BLaER1 treated with 17β-estradiol and CSF1 and Interleukin-3, amounts not matched to agents 10 nM and 100 nM (cell line): ENCODE measurements at regions not wholly inside any gene's neighbourhood (a gene's known extent, or its start where the extent isn't known, plus 50 kb on each side); places are given as distances from the start of the nearest gene placed in this dataset.

ENCODE experiments used
- H3K27ac ChIP-seq, 11 experiments: shearing (Covaris generic); formaldehyde crosslinking; 2 replicates each; pipeline ENCODE4 v1.8.1; 2022
- H3K27me3 ChIP-seq, 11 experiments: shearing (Covaris generic); formaldehyde crosslinking; 2 replicates each; pipeline ENCODE4 v1.8.1; 2022
- H3K36me3 ChIP-seq, 11 experiments: shearing (Covaris generic); formaldehyde crosslinking; 2 replicates each; pipeline ENCODE4 v1.8.1; 2022
- H3K4me1 ChIP-seq, 10 experiments: shearing (Covaris generic); formaldehyde crosslinking; 2 replicates each; pipeline ENCODE4 v1.8.1; 2022
- H3K4me2 ChIP-seq, 11 experiments: shearing (Covaris generic); formaldehyde crosslinking; 2 replicates each; pipeline ENCODE4 v1.8.1; 2022
- H3K4me3 ChIP-seq, 10 experiments: shearing (Covaris generic); formaldehyde crosslinking; 2 replicates each; pipeline ENCODE4 v1.8.1; 2022
- H3K9ac ChIP-seq, 11 experiments: shearing (Covaris generic); formaldehyde crosslinking; 2 replicates each; pipeline ENCODE4 v1.8.1; 2022
- H3K9me3 ChIP-seq, 11 experiments: shearing (Covaris generic); formaldehyde crosslinking; replicated peaks in 1 of 11; 2 replicates each; pipeline ENCODE4 v1.8.1; 2022
- H4K20me1 ChIP-seq, 11 experiments: shearing (Covaris generic); formaldehyde crosslinking; 2 replicates each; pipeline ENCODE4 v1.8.1; 2022
- Cebpa-rat ChIP-seq, 11 experiments: shearing (Covaris generic); IDR thresholded peaks; 2 replicates each; pipeline ENCODE4 v1.8.1; 2022

- TF ChIP-seq Cebpa-rat (IDR thresholded peaks at IDR 0.05) = no peak
- Histone ChIP-seq H3K27me3 (no peaks in the 10 kb centered on the region), H3K9ac (no peak overlapping the region), H3K9me3 (peaks cover 0 to 11% (median 0%) of the 10 kb centered on the region in 11 experiments; a peak in 4 of 22 replicates), H4K20me1 (no peaks in the 10 kb centered on the region), H3K4me1 (peaks cover 6 to 18% (median 11%) of the 10 kb centered on the region in 10 experiments; a peak in 18 of 20 replicates), H3K4me2 (no peak overlapping the region), H3K4me3 (no peak overlapping the region), H3K27ac (no peak overlapping the region), H3K36me3 (no peaks in the 10 kb centered on the region)
Measured at GRCh38 chr4:180103794-180104193, 2139.4 kb upstream of the TENM3 start.

- H3K36me3 ChIP-seq = no peaks in the 10 kb centered on the region
- no peak for TF ChIP-seq Cebpa-rat (IDR thresholded peaks at IDR 0.05)
- no peak overlapping the region for H3K27ac ChIP-seq
- peaks cover 2 to 5% (median 3%) of the 10 kb centered on the region in 10 experiments; a peak in 18 of 20 replicates for H3K4me1 ChIP-seq
- no peaks in the 10 kb centered on the region for H3K27me3 ChIP-seq
- no peaks in the 10 kb centered on the region for H4K20me1 ChIP-seq
- H3K9ac ChIP-seq = no peak overlapping the region
- peaks cover 0 to 11% (median 0%) of the 10 kb centered on the region in 11 experiments; a peak in 4 of 22 replicates for H3K9me3 ChIP-seq
- H3K4me3 ChIP-seq = no peak overlapping the region
- no peak overlapping the region for H3K4me2 ChIP-seq
Measured at GRCh38 chr4:180105362-180105761, 2137.8 kb upstream of the TENM3 start.

- no peak overlapping the region for H3K4me3 ChIP-seq
- peaks cover 0 to 5% (median 0%) of the 10 kb centered on the region in 11 experiments; a peak in 3 of 22 replicates for H3K9me3 ChIP-seq
- no peak overlapping the region for H3K9ac ChIP-seq
- no peak overlapping the region for H3K27ac ChIP-seq
- H4K20me1 ChIP-seq = no peaks in the 10 kb centered on the region
- no peak overlapping the region for H3K4me2 ChIP-seq
- TF ChIP-seq Cebpa-rat (IDR thresholded peaks at IDR 0.05) = no peak
- H3K27me3 ChIP-seq = no peaks in the 10 kb centered on the region
- no peaks in the 10 kb centered on the region for H3K36me3 ChIP-seq
- no peaks in the 10 kb centered on the region for H3K4me1 ChIP-seq
Measured at GRCh38 chr4:180106122-180106521, 2137.1 kb upstream of the TENM3 start.

- Histone ChIP-seq H3K36me3 (no peaks in the 10 kb centered on the region), H3K4me2 (no peak overlapping the region), H3K9ac (no peak overlapping the region), H3K4me3 (no peak overlapping the region), H3K27me3 (no peaks in the 10 kb centered on the region), H3K9me3 (no peaks in the 10 kb centered on the region), H4K20me1 (no peaks in the 10 kb centered on the region), H3K27ac (no peak overlapping the region), H3K4me1 (no peaks in the 10 kb centered on the region)
- no peak for TF ChIP-seq Cebpa-rat (IDR thresholded peaks at IDR 0.05)
Measured at GRCh38 chr4:180106997-180107396, 2136.2 kb upstream of the TENM3 start.

GRCh38 chr4:180116840-180117239 is 2126.4 kb upstream of the TENM3 start:
- Histone ChIP-seq H3K9ac (no peak overlapping the region), H3K27me3 (no peaks in the 10 kb centered on the region), H3K4me1 (no peaks in the 10 kb centered on the region), H3K9me3 (no peaks in the 10 kb centered on the region), H3K27ac (no peak overlapping the region), H4K20me1 (no peaks in the 10 kb centered on the region), H3K4me3 (no peak overlapping the region), H3K36me3 (no peaks in the 10 kb centered on the region), H3K4me2 (no peak overlapping the region)
- TF ChIP-seq Cebpa-rat (IDR thresholded peaks at IDR 0.05) = no peak

- Histone ChIP-seq H3K4me1 (no peaks in the 10 kb centered on the region), H3K36me3 (no peaks in the 10 kb centered on the region), H3K4me3 (no peak overlapping the region), H3K9ac (no peak overlapping the region), H3K27me3 (no peaks in the 10 kb centered on the region), H4K20me1 (no peaks in the 10 kb centered on the region), H3K27ac (no peak overlapping the region), H3K4me2 (no peak overlapping the region), H3K9me3 (no peaks in the 10 kb centered on the region)
- no peak for TF ChIP-seq Cebpa-rat (IDR thresholded peaks at IDR 0.05)
Measured at GRCh38 chr4:180120068-180120467, 2123.1 kb upstream of the TENM3 start.

GRCh38 chr4:180134091-180134866 is 2108.9 kb upstream of the TENM3 start:
- Histone ChIP-seq H3K4me2 (no peak overlapping the region), H3K36me3 (no peaks in the 10 kb centered on the region), H3K4me3 (no peak overlapping the region)

GRCh38 chr4:180141734-180142133 is 2101.5 kb upstream of the TENM3 start:
- H3K4me3 ChIP-seq = no peak overlapping the region
- TF ChIP-seq Cebpa-rat (IDR thresholded peaks at IDR 0.05) = no peak; a peak in 1 of 22 replicates
- H3K36me3 ChIP-seq = no peaks in the 10 kb centered on the region
- H3K9ac ChIP-seq = no peak overlapping the region
- no peaks in the 10 kb centered on the region for H3K27me3 ChIP-seq
- H3K4me1 ChIP-seq = no peaks in the 10 kb centered on the region
- no peak overlapping the region for H3K4me2 ChIP-seq
- no peaks in the 10 kb centered on the region for H3K9me3 ChIP-seq
- H3K27ac ChIP-seq = no peak overlapping the region
- no peaks in the 10 kb centered on the region for H4K20me1 ChIP-seq

More at GRCh38 chr4:180134091-180134866, 2108.9 kb upstream of the TENM3 start:
- Histone ChIP-seq H4K20me1 (no peaks in the 10 kb centered on the region), H3K4me1 (no peaks in the 10 kb centered on the region), H3K27ac (no peak overlapping the region), H3K9ac (no peak overlapping the region), H3K27me3 (no peaks in the 10 kb centered on the region), H3K9me3 (no peaks in the 10 kb centered on the region)
- TF ChIP-seq Cebpa-rat (IDR thresholded peaks at IDR 0.05) = no peak

- no peaks in the 10 kb centered on the region for H3K9me3 ChIP-seq
- no peaks in the 10 kb centered on the region for H3K27me3 ChIP-seq
- H4K20me1 ChIP-seq = no peaks in the 10 kb centered on the region
- H3K36me3 ChIP-seq = no peaks in the 10 kb centered on the region
- no peak overlapping the region for H3K4me2 ChIP-seq
- no peak overlapping the region for H3K27ac ChIP-seq
- H3K9ac ChIP-seq = no peak overlapping the region
- TF ChIP-seq Cebpa-rat (IDR thresholded peaks at IDR 0.05) = no peak
- peaks cover 0 to 4% (median 0%) of the 10 kb centered on the region in 10 experiments; a peak in 2 of 20 replicates for H3K4me1 ChIP-seq
- H3K4me3 ChIP-seq = no peak overlapping the region
Measured at GRCh38 chr4:180148737-180149136, 2094.5 kb upstream of the TENM3 start.

GRCh38 chr4:180150818-180151217 is 2092.4 kb upstream of the TENM3 start:
- no peak overlapping the region for H3K9ac ChIP-seq
- H3K36me3 ChIP-seq = no peaks in the 10 kb centered on the region
- H4K20me1 ChIP-seq = no peaks in the 10 kb centered on the region
- H3K4me1 ChIP-seq = peaks cover 0 to 4% (median 0%) of the 10 kb centered on the region in 10 experiments; a peak in 2 of 20 replicates
- H3K4me2 ChIP-seq = no peak overlapping the region
- no peak overlapping the region for H3K27ac ChIP-seq
- no peak for TF ChIP-seq Cebpa-rat (IDR thresholded peaks at IDR 0.05)
- no peaks in the 10 kb centered on the region for H3K27me3 ChIP-seq
- H3K9me3 ChIP-seq = no peaks in the 10 kb centered on the region
- no peak overlapping the region for H3K4me3 ChIP-seq
